ENCODE measurements at regions not wholly inside any gene's neighbourhood (a gene's known extent, or its start where the extent isn't known, plus 50 kb on each side); places are given as distances from the start of the nearest gene placed in this dataset.
A peak's percentile ranks its signal among the peaks of the same experiment; 100 is the strongest.
"Not testable (repeated sequence)": the region's sequence is repeated elsewhere in the genome, so short reads cannot be mapped to it uniquely, and the experiment has no call there.

DNA sequence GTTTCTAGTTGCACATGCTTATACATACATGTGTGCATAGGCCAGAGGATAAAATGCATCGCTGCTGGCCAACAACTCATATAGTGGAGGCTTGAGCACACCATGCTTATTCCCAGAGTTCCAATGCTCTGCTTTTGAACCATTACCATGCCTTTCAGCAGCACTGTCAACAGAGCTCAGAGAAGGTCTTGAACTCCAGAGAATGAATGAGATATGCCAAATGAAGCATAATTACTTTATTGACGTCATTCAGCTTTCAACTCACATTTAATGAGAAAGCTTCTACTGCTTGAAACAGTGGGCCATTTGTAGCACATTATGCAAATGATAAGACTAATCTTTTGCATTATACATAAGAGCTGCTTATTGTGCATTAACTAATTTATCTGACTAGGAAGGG lies 765.3 kb upstream of the GRAMD2B start:
- H3K4me1 Mint-ChIP-seq = no peaks in the 10 kb centered on the region
- no peaks in the 10 kb centered on the region for H3K36me3 Mint-ChIP-seq
- no peaks in the 10 kb centered on the region for H3K9me3 Mint-ChIP-seq

DNA sequence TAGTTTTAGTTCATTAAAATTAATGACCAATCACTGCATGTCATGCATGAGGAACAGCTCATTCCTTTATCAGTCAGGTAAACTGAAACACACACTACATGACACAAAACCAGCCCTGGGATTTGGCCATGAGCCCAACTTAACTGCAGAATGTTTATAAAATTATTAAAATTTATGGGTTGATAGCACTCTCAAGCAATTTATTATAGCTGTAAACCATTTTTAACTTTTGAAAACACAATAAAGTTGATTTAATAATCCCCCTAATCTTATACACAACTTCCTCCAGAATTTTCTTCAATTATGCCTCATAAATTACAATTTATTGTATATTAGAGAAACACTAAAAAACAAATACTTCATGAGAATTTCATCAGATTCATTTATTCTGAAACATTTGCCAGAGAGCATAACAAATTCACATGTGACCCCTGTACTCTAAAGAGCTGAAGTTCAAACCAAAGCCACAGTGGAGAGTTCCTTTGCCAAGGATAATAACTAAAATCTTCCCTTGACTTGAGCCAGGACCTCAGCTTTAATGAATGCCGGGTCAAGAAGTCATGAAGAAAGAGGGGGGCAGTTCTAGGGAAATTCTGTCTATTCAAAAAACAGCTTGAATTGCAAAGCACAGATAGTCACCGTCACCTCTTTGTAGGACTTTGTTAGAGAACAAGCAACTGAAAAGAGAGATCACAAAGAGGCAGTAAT lies 763.7 kb upstream of the GRAMD2B start:
- no peaks in the 10 kb centered on the region for H3K4me1 Mint-ChIP-seq
- no peaks in the 10 kb centered on the region for H3K9me3 Mint-ChIP-seq
- no peaks in the 10 kb centered on the region for H3K36me3 Mint-ChIP-seq
- ATAC-seq = no peak
- no peak overlapping the region for H3K4me3 Mint-ChIP-seq
- no peak overlapping the region for H3K27ac Mint-ChIP-seq
- H3K27me3 Mint-ChIP-seq = no peaks in the 10 kb centered on the region

More for the DNA sequence above, 765.3 kb upstream of the GRAMD2B start:
- no peak for ATAC-seq
- H3K4me3 Mint-ChIP-seq = no peak overlapping the region
- H3K27me3 Mint-ChIP-seq = no peaks in the 10 kb centered on the region
- no peak overlapping the region for H3K27ac Mint-ChIP-seq

DNA sequence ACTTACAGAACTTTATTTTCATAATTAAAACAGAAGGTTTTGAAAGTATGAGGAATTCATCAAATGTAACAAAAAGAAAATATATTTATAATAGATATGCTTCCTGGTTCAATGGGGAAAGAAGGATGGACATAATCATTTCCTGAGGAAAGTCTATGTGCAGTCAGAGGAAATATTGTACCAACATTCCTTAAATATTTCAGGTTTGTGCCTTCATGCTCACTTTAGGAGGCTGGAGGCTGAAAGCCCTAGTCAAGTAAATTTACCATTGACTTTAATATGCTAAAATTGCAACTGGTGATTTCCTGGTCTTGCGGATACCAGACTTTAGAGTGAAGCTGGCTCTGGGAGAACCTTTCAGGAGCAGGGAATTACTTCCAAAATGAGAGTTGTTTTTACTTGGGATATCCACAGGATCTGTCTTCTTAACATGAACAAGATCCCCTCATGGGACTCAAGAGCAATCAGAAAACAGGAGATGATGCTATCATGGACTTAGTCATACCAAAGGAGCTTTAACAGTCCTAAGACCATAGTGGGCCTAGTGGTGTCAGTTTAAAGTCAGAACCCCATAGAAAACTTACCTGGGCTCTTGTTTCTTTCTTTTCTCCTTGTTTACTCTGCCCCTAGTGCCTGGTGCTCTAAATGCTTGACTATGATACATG lies 762.8 kb upstream of the GRAMD2B start:
- no peak for ATAC-seq
- Mint-ChIP-seq H3K27me3 (no peaks in the 10 kb centered on the region), H3K27ac (no peak overlapping the region), H3K9me3 (no peaks in the 10 kb centered on the region), H3K36me3 (no peaks in the 10 kb centered on the region), H3K4me1 (no peaks in the 10 kb centered on the region), H3K4me3 (no peak overlapping the region)

DNA sequence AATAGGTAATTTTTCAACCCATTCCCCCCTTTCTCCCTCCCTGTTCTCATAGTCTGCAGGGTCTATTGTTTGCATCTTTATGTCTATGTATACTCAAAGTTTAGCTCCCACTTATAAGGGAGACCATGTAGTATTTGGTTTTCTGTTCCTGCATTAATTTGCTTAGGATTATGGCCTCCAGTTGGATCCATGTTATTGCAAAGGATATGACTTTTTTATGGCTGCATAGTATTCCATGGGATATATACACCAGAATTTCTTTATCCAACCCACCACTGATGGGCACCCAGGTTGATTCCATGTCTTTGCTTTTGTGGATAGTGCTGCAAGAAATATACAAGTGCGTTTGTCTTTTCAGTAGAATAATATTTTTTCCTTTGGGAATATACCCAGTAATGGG lies 761.6 kb upstream of the GRAMD2B start:
- H3K4me1 Mint-ChIP-seq = no peaks in the 10 kb centered on the region
- peaks cover 10% of the 10 kb centered on the region for H3K27me3 Mint-ChIP-seq
- no peak overlapping the region for H3K4me3 Mint-ChIP-seq
- no peaks in the 10 kb centered on the region for H3K36me3 Mint-ChIP-seq
- ATAC-seq = no peak
- no peaks in the 10 kb centered on the region for H3K9me3 Mint-ChIP-seq
- no peak overlapping the region for H3K27ac Mint-ChIP-seq

DNA sequence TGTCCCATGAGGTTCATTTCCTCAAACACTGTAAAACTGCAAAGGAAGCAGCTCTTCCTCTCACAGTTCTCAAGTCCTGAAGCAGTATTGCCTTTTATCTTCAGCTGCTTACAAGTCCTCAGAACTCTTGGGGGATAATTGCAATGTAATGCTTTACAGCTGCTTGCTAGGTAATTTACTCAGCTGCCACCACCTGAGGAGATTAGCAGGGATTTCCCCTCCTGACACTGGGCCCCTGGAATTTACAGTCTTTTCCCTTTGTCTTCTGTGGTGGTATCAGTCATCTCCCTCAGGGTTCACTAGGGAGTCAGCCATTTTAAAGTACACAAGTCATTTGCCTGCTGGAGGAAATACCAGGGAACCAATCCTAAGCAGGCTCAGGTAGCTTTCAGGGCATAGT lies 754.3 kb upstream of the GRAMD2B start:
- Mint-ChIP-seq H3K27me3 (peaks cover 18% of the 10 kb centered on the region), H3K4me3 (no peak overlapping the region), H3K27ac (no peak overlapping the region), H3K4me1 (no peaks in the 10 kb centered on the region), H3K9me3 (no peaks in the 10 kb centered on the region), H3K36me3 (no peaks in the 10 kb centered on the region)
- no peak for ATAC-seq

DNA sequence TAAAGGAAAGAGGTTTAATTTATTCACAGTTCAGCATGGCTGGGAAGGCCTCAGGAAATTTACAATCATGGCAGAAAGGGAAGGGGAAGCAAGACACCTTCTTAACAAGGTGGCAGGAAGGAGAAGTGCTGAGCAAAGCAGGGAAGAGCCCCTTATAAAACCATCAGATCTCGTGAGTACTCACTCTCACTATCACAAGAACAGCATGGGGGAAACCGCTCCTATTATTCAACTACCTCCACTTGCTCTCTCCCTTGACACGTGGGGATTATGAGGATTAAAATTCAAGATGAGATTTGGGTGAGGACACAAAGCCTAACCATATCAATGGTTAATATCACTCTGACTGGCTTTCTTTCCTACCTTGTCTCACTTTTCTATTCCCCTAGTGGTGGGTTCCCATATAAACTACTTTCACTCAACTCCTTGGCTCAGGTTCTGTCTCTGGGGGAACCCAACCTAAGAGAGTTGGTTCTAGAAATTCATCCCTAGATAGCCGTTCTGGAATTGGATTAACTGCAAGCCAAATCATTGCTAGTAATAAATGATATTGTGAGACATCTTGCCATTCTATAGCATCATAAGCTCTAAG lies 749.8 kb upstream of the GRAMD2B start:
- H3K9me3 Mint-ChIP-seq = no peaks in the 10 kb centered on the region
- ATAC-seq = no peak
- H3K4me3 Mint-ChIP-seq = no peak overlapping the region
- no peaks in the 10 kb centered on the region for H3K4me1 Mint-ChIP-seq
- H3K36me3 Mint-ChIP-seq = no peaks in the 10 kb centered on the region
- H3K27ac Mint-ChIP-seq = no peak overlapping the region
- no peaks in the 10 kb centered on the region for H3K27me3 Mint-ChIP-seq

DNA sequence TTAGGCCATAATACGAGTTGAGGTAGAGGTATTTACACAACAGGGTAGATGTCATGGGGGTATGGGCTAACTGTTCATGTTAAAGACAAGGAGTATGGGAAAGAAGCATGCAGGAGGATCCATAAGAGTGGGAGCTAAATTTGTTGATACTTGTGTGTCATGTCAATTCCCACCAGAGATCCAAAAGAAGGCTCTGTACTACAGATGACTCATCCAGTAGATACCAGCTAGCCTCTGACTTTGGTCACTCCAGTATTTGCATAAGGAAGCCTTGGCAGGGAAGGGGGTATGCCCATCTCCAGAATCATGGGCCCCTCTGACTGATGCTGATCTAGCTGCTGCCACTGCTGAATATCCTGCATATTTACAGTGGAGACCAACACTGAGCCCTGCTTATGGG lies 743.7 kb upstream of the GRAMD2B start:
- Mint-ChIP-seq H3K4me3 (no peak overlapping the region), H3K36me3 (no peaks in the 10 kb centered on the region), H3K27me3 (peaks cover 4% of the 10 kb centered on the region), H3K4me1 (no peaks in the 10 kb centered on the region), H3K9me3 (no peaks in the 10 kb centered on the region), H3K27ac (no peak overlapping the region)
- peak; percentile 27 for ATAC-seq

DNA sequence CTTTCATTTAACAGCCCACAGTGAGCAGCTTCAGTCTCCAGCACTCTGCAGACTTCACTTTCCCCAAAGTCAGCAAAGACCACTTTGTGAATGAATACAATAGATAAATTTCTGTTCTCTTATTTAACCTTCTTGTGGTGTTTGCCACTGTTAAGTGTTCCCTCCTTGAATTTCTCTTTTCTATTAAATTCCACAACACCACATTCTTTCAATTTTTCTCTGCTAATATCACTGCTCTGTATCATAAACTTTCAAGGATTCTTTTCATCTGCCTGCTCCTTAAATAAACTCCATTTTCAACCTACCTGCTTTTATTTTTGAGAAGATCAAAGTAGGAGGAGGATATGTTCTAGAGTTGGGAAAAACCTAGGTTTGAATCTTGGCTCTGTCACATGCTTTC lies 739.5 kb upstream of the GRAMD2B start:
- peaks cover 3% of the 10 kb centered on the region for H3K9me3 Mint-ChIP-seq
- H3K4me3 Mint-ChIP-seq = no peak overlapping the region
- peaks cover 9% of the 10 kb centered on the region for H3K27me3 Mint-ChIP-seq
- no peak for ATAC-seq
- H3K36me3 Mint-ChIP-seq = no peaks in the 10 kb centered on the region
- no peaks in the 10 kb centered on the region for H3K4me1 Mint-ChIP-seq
- H3K27ac Mint-ChIP-seq = no peak overlapping the region

DNA sequence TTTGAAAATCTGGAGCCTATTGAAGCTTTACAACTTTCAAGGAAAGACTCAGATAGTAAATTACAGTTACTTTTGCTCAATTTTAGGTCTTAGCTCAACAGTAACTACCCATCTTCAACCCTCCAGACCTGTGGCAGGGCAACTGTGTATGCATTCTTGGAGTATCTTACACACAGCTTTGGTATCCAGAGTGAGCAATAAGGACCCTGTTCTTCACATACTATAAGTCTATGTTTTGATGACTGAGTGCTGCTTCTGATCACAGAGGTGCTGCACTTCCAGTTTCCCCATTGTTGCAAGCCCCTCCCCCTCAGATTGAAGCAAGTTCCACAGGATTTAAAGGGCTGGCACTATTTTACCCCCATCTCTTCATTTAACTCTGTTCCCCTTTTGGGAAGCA lies 737.4 kb upstream of the GRAMD2B start:
- ATAC-seq = no peak
- no peaks in the 10 kb centered on the region for H3K4me1 Mint-ChIP-seq
- peaks cover 9% of the 10 kb centered on the region for H3K27me3 Mint-ChIP-seq
- H3K36me3 Mint-ChIP-seq = no peaks in the 10 kb centered on the region
- no peak overlapping the region for H3K27ac Mint-ChIP-seq
- H3K4me3 Mint-ChIP-seq = no peak overlapping the region
- peaks cover 3% of the 10 kb centered on the region for H3K9me3 Mint-ChIP-seq

DNA sequence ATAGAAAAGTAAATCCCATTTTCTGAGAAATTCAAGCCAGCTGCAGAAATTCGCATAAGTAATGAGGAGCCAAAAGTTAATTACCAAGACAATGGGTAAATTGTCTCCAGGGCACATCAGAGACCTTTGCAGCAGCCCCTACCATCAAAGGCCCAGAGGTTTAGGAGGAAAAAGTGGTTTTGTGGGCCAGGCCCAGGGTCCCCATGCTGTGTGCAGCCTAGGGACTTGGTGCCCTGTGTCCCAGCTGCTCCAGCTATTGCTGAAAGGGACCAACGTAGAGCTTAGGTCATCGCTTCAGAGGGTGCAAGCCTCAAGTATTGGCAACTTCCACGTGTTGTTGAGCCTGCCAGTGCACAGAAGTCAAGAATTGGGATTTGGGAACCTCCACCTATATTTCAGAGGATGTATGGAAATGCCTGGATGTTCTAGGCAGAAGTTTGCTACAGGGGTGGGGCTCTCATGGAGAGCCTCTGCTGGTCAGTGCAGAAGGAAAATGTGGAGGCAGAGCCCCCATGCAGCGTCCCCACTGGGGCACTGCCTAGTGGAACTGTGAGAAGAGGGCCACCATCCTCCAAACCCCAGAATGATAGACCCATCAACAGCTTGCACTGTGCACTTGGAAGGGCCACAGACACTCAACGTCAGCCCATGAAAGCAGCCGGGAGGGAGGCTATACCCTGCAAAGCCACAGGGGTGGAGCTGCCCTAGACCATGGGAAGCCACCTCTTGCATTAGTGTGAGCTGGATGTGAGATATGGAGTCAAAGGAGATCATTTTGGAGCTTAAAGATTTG lies 731.3 kb upstream of the GRAMD2B start:
- H3K27me3 Mint-ChIP-seq = peaks cover 16% of the 10 kb centered on the region

DNA sequence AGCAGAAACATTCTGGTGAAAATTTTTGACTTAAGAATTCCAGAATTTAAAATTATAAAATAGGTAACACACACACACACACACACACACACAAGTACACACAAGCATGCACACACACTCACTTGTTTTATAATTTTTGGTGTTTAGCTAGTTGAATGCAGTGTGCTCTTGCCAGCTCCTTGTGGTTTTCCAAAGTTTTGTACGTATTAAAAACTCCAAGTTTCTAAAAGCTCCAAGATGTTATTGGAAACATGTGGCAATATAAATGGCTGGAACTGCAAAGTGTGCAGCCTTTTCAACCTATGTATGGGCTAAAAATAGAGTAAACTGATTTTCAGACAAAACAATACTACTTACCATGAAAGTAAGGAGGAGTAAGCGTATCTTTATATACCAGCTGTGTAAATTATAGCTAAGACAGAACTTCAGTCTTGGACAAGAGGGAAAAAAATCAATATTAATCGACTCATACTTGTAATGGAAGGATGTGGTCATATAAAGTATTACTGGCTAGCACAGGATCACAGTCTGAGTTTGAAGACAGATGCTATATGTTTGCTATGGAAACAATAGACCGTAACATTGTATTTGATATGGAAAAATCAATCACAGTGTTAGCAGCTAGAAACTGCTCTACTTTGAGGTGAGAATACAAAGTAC lies 727.1 kb upstream of the GRAMD2B start:
- H3K27ac Mint-ChIP-seq = no peak overlapping the region
- no peak overlapping the region for H3K4me3 Mint-ChIP-seq
- H3K4me1 Mint-ChIP-seq = no peaks in the 10 kb centered on the region
- H3K27me3 Mint-ChIP-seq = peaks cover 24% of the 10 kb centered on the region
- ATAC-seq = no peak
- H3K36me3 Mint-ChIP-seq = no peaks in the 10 kb centered on the region
- H3K9me3 Mint-ChIP-seq = no peaks in the 10 kb centered on the region

More for the DNA sequence above, 731.3 kb upstream of the GRAMD2B start:
- H3K9me3 Mint-ChIP-seq, H3K27ac Mint-ChIP-seq, ATAC-seq, H3K4me1 Mint-ChIP-seq, H3K36me3 Mint-ChIP-seq, H3K4me3 Mint-ChIP-seq: not testable (repeated sequence)

DNA sequence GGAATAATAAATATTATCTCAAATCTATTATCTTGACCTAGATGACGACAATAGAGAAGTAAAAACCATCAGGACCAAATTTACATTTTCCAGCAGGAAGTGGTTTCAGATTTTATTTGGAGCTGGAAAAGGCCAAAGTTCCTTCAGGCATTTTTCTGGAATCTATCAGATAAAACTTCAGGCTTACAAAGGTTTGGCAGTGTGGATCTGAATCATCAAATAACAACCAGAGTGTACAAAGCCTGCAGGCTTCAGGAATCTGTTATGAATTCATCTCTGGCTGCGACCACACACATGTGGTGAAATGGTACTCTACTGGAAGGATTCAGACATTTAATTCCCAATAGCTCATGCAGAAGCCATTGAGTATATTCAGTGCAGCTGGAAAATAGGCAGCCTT lies 726.4 kb upstream of the GRAMD2B start:
- Mint-ChIP-seq H3K36me3 (no peaks in the 10 kb centered on the region), H3K4me3 (no peak overlapping the region), H3K4me1 (no peaks in the 10 kb centered on the region), H3K27ac (no peak overlapping the region), H3K27me3 (peaks cover 24% of the 10 kb centered on the region), H3K9me3 (no peaks in the 10 kb centered on the region)
- ATAC-seq = no peak

DNA sequence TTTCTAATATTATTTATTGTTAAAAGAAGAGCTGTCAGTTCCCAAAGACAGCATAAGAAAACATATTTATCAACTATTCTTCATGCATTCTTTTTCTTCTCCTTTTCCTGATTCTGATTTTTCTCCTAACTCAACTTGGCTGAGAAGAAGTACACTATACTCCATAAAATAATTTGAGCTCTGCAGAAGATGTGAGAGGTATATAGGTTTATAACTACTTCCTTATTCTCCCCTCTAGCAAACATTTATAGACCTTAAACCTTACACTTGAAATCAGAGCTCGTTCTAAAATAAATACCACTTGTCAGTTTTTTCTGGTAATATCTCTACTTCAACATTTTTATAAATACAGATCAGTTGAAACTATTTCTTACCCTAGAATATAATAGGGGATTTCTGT lies 724.8 kb upstream of the GRAMD2B start:
- Mint-ChIP-seq H3K9me3 (peaks cover 3% of the 10 kb centered on the region), H3K4me1 (no peaks in the 10 kb centered on the region), H3K27ac (no peak overlapping the region), H3K27me3 (peaks cover 24% of the 10 kb centered on the region), H3K4me3 (no peak overlapping the region), H3K36me3 (no peaks in the 10 kb centered on the region)
- no peak for ATAC-seq

DNA sequence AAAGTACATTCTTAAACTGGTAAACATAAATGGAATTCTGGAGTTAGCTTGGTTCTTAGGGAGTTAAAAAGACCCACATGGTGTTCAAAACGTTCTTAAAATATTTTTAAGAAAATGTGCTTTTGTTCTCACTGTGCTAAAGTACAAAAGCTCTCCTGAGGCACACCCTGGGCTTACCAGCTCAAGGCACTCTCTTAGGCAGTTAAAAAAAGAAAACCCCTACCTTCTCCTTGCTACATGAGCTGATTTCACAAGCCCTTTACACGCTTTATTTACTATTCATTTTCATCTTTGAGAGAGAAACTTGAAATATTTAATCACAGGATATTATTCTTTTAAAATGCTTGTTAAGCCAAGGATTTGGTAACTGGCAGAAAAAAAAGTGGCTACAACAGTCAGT lies 723.3 kb upstream of the GRAMD2B start:
- ATAC-seq = no peak
- Mint-ChIP-seq H3K4me1 (no peaks in the 10 kb centered on the region), H3K9me3 (peaks cover 11% of the 10 kb centered on the region), H3K4me3 (no peak overlapping the region), H3K27me3 (peaks cover 22% of the 10 kb centered on the region), H3K36me3 (no peaks in the 10 kb centered on the region), H3K27ac (no peak overlapping the region)

DNA sequence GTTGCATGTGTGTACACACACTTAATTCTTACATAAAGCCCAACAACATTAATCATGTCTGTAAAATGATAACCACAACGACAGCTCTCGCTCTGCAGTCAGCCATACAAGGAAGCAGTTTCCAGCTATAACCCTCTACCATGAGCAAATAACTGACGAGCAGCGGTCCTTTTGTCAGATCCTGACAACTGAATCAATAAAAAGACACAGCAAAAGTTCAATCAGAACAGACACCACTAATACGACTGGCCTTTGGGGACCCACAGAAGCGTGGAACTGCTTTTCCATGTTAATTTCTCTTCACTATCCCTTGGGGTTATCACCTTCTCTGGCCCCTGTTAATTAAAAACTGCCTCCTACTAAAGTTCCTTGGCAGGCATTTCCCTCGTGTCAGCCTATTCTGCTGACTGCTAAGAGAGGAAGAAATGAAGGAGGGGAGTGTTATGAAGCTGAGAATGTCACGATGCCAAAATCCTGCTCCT lies 722.8 kb upstream of the GRAMD2B start:
- no peaks in the 10 kb centered on the region for H3K36me3 Mint-ChIP-seq
- no peak overlapping the region for H3K27ac Mint-ChIP-seq
- peaks cover 13% of the 10 kb centered on the region for H3K9me3 Mint-ChIP-seq
- H3K27me3 Mint-ChIP-seq = peaks cover 16% of the 10 kb centered on the region
- ATAC-seq = no peak
- H3K4me3 Mint-ChIP-seq = no peak overlapping the region
- no peaks in the 10 kb centered on the region for H3K4me1 Mint-ChIP-seq
